COLO668 (cell line): ENCODE measurements at regions not wholly inside any gene's neighbourhood (a gene's known extent, or its start where the extent isn't known, plus 50 kb on each side); places are given as distances from the start of the nearest gene placed in this dataset.
"Not testable (repeated sequence)": the region's sequence is repeated elsewhere in the genome, so short reads cannot be mapped to it uniquely, and the experiment has no call there.

ENCODE experiments used
- DNase-seq: peaks from one replicate; lab custom pipeline; 2025; ENCODE audit not compliant: unreplicated experiment; lab: John Stamatoyannopoulos, UW

DNA sequence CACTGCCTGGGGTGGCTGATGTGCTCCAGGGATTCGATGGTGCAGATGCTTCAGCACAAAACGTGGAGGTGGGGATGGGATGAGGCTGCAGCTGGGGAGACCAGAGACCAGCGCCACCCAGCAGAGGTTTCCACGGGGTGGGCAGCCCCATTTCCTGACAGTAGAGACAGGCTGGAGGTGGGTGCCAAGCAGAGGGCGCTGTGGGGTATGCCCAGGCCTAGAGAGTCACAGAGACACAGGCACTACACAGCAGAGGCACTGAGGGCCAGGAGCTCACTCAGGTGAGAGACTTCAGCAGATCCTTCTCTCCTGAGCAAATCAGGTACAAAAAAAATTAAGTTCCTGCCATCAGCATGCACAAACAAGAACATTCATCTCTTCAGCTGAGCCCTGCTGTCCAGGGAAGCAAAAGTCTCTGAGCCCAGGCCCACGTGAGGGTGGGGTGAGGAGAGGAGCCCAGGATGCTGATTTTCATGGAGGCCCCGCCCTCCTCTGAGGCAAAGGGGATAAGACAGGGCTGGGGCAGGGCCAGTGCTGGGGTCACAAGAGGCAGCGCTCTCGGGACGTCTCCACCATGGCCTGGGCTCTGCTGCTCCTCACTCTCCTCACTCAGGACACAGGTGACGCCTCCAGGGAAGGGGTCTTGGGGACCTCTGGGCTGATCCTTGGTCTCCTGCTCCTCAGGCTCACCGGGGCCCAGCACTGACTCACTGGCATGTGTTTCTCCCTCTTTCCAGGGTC is 53.1 kb downstream of the GGTLC2 start:
- DNase-seq = no peak

DNA sequence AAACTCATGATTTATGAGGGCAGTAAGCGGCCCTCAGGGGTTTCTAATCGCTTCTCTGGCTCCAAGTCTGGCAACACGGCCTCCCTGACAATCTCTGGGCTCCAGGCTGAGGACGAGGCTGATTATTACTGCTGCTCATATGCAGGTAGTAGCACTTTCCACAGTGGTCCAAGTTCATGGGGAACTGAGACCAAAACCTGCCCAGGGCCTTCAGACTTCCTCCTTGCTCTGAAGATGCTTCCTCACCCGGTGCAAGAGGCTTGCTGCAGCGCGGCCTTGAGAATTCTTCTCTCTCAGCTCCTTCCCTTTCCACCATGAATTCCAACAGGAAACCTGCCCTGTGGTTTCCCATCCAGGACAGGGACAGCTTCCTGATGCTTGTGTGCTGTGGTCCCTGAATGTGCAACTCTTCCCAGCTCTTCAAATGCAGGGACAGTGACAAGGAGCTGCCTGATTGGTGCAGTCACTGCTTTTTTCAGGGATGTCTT is 53.9 kb downstream of the GGTLC2 start:
- no peak for DNase-seq

DNA sequence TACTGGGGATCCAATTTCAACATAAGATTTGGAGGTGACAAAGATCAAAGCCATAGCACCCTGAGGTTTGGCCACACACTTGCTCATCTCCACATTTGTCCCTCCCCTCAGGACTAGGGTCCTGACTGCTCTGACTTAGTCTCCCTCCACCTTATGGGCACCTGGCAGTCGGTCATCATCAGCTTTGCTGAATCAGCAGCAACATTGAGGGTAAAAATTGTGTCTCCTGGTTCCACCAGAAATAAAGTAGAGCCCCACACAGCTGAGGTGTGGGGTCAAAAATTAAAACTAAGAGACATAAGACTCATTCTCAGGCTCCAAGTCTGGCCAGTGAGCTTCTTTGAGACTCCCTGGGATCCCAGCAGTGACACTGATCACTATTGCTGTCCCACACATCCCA is 56.2 kb downstream of the GGTLC2 start:
- no peak for DNase-seq

DNA sequence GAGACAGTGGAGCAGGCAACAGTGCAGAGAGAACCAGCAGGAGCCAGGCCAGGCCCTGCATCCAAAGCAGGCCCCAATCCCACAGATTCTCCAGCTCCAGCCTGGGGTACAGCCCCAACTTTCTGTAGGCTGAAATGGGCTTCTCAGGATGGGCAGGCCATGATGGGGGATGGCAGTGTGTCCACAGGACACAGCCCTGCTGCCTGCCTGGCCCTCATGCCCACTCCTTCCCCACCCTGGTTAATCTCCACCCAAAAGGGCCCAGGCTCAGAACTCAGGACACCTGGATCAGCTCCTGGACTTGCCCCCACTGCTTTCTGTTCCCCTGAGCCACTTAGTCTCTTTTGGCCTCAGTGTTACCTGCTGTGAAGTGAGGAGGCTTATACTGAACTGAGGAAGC is 57.1 kb downstream of the GGTLC2 start:
- not testable (repeated sequence) for DNase-seq

DNA sequence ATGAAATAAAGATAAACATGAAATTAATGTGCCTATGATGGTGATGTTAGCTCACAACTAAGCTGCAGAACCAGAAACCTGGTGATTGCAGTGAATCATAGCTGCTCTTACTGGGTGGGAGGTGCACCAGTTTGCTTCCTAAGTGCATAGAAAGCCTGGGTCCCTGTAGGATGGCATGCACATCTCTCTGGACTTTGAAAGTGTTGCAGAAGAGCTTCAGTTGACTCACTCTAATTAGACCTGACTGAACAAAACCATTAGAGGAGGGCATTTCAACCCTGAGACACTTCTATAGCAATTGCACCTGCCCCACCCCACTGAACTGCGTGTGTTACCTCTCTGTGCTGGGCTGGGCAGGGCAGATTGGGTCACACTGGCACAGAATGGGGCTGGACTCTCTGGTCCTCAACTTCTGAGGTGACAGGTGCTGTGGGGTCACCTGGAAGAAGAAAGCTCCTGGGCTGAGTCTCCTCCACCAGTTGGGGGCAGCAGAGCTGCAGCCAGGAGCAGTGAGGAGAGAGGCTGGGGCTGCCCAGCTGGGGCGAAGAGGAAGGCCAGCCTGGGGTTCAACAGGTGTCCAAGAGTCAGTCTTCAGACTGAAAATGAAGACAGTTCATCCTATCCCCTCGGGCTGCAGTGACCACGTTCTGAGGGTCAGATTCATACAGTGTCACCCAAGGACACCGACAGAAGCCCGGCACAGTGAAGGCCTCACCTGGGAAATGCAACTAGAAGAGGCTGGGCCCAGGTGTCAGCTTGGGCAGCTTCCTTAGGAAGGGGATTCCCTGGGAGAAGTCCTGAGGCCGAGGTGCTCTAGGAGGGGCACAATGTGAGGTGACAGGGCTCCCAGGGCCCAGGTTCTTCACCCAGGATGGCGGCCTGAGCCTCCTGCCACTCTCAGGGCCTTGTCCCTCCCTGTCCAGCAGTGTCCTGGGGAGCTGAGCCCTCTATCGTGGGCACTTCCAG is 58.1 kb downstream of the GGTLC2 start:
- peak; percentile 22 for DNase-seq

DNA sequence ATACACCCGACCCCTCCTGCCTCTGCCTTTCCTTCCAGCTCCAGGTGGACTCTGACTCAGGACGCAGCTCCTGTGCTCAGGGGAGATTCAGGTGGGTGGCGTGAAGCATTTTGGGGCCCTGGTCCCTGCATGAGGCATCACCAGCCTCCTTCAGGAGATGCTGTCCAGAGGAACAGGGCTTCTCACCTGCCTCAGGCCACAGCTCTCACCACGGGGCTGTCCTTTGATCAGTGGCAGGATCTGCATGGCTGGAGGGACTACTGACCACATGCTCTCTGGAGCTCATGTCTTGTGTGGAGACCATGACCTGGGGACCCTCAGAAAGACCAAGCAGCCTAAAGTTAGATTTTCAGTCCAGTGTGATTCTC is 58.8 kb downstream of the GGTLC2 start:
- no peak for DNase-seq

DNA sequence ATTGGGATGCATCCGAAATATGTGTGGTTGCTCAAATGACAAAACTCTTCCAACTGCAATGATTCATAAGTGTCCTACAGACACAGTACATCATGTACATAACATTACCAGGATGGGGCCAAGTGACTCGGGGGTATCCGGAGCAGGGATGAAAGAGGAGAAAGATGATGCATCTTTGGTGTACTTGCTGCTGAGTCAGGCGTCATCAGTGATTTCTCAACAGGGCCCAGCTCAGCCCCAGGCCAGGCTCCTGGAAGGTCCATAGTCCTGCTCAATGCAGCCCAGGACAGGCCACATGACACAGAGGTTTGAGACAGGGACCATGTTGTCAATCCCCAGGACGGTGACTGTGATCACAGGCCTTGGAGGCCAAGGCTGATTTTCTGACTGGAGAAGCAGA is 59.3 kb downstream of the GGTLC2 start:
- DNase-seq = no peak

DNA sequence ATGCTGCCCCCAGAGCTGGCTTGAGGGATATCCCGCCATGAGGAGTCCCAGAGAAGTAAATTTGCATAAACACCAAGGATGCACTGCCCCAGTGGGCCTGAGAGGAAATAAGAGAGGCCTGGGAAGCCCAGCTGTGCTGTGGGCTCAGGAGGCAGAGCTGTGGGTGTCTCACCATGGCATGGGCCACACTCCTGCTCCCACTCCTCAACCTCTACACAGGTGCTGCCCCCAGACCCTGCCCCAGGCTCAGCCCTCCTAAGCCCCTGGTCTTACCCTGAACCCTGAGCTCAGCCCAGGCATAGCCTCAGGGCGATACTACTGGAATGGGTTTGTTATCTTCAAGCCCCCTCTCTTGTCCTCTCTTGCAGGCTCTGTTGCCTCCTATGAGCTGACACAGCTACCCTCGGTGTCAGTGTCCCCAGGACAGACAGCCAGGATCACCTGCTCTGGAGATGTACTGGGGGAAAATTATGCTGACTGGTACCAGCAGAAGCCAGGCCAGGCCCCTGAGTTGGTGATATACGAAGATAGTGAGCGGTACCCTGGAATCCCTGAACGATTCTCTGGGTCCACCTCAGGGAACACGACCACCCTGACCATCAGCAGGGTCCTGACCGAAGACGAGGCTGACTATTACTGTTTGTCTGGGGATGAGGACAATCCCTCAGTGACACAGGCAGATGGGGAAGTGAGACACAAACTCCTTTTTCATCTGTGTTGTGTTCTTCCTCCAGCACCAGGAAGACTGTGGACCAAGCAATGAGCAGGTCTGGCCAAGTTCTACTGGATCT is 59.9 kb downstream of the GGTLC2 start:
- DNase-seq = no peak

DNA sequence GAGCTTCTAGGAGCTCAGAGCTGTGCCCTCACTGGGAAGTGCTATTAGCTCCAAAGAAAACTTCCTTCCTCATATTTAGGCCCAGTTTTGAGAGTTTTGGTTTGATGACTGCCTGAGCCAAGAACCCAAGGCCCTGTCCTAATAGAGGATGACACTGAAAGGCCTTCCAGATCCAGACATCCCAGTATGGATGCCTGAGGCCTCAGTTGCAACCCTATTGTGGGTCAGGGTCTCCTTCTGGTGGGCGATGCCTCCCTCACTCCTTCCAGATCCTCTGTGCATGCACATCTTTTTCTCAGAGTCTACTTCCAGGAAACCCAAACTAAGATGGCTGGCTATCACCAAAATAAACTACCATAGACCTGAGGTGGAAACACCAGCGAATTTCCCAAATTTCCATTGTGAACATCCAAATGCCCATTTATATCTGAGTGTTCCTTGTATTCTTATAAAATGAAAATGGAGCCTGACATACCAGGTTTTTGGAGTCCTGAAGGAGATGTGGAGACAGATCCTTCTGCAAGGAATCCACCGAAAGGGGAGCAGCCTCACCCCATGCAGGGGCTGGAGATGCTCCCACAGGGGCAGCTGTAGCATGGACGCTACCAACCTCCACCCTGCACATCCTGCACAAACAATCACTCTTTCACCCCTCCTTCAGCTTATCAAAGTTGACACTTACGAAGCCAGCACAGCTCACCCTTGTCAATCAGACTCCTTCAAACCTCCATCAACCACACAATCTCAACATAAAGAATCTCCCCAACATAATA is 61.1 kb downstream of the GGTLC2 start:
- DNase-seq = no peak

DNA sequence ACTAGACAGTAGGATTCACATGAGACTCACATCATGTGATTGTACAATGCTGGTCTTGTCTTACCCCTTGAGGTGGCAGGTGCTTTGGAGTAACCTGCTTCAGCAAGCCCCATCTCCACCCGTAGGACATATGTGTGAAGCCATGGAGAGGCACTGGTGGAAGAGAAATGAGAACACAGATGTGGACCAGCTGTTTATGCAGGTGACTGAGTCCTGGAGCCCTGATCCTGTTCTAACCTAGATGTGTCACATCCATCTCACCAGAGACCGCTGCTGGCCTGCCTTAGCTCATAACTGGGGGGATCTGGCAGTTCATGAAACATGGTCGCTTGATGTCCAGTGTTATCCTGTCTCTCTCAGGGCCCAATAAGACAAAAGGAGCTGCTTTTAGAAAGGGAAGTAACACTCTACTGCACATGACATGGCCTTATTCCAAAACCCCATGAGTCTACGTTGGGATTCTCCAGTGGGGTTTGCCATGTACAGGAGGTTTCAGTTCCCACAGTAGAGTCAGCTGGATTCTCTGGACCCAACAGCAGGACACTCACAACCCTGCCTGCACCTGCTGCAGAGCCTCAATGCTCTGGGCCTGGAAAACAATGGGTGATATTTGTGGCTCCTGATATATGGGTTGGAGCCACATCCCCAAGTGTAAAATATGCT is 62.0 kb downstream of the GGTLC2 start:
- no peak for DNase-seq

DNA sequence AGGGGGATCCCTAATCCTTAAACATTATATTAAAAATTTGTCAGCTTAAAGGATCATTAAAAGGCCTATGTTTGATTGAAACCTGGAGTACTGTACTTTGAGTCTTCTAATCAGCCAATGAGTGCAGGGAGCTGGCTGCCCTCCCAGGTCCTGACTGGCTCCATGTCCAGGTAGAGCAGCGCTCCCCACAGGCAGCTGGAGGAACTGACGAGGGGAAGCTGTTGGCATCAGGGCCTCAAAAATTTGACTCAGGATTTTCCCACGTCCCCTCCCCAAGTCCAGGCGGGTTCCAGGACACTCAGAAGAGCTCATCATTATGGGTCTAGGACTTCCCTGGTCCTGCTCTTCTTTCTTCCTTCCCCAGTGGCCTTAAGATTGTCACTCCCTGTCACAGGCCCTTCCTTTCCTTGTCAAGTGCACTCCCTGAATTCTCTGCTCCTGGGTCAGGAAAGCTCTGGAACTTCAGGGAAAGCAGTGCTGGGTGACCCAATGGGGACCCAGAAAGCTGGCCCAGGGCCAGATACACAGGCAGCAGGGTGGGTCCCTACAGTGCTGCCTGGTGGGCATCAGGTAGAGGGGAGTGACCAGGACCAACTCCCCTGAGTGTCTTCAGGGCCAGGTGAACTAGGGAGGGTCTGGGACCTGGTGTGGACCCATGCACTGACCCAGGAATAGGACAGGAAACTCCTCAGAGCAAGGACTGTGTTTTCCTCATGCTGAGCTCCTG is 65.5 kb downstream of the GGTLC2 start:
- DNase-seq = peak; percentile 9

DNA sequence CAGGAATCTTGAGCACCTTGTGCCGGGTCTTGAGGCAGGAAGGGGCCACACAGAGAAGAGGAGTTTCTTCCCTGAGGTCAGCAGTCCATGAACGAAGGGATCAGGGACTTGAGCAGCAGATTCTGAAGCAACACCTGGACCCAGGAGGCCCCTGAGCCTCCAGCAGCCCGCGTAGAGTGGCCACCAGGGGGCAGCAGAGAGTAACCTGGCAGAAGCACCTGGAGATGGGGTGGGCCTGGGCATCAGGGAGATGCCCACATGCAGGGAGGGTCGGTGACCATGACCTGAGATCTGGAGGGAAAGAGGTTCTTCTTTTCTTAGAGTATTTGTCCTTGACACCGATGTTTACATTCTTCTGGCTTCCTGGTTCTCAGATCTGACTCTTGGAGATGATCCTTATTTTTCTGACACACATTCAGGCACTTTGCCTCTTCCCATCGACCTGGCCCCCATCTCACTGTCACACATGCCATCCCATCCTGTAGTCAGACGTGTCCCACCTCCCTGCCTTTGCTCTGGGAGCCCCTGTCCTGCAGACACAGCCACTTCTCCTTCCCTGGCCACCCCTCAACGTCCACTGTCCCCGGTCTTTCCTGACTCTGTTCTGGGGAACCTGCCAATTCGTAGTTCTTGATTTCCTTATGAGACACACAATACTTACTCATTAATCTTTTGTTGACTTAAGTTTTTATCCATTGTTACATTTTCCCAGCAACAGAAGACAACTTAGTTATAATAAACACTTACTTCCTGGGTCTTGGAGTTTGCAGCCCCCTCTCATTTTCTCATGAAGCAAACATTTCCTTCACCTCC is 66.5 kb downstream of the GGTLC2 start:
- peak; percentile 57 for DNase-seq

DNA sequence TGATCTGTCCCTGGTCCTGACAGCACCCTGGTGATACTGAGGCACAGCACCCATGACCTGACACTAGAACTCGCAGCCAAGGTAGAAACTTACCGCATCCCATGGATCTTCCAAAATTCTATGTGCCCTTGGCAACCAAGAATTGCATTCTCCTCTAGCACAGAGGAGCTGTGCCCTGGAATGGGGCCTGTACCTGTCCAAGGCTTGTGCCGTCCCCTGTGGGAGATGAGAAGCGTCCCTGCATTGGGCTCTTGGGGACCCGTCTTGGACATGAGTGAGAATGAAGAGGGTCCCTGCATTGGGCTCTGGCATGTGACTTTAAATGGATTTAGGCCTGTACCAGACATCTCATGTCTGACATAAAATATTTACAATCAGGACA is 67.1 kb downstream of the GGTLC2 start:
- DNase-seq = no peak

DNA sequence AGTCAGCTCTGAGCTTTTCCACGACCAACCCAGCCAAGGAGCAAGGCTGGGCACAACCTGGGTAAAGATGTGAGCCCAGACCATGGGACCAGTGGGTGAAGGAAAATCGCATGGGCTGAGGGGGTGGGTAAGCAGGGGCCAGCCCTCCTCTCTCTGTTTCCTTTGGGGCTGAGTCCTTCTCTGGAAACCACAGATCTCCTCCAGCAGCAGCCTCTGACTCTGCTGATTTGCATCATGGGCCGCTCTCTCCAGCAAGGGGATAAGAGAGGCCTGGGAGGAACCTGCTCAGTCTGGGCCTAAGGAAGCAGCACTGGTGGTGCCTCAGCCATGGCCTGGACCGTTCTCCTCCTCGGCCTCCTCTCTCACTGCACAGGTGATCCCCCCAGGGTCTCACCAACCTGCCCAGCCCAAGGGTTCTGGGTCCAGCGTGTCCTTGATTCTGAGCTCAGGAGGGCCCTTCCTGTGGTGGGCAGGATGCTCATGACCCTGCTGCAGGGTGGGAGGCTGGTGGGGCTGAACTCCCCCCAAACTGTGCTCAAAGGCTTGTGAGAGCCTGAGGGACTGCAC is 67.8 kb downstream of the GGTLC2 start:
- no peak for DNase-seq

DNA sequence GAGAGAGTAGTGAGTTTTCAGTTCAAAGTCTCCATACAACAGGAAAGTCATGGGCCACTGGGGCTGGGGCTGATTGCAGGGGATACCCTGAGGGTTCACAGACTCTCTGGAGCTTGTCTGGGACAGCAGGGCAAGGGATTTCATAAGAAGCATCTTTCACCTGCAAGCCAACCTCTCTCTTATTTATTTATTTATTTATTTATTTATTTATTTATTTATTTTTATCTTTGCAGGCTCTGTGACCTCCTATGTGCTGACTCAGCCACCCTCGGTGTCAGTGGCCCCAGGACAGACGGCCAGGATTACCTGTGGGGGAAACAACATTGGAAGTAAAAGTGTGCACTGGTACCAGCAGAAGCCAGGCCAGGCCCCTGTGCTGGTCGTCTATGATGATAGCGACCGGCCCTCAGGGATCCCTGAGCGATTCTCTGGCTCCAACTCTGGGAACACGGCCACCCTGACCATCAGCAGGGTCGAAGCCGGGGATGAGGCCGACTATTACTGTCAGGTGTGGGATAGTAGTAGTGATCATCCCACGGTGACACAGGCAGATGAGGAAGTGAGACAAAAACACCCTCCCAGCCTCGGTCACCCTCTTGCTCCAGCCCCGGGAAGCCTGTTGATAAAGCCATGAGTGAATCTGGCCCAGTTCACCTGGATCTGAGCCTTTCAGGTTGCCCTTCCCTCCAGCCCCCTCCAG is 68.4 kb downstream of the GGTLC2 start:
- no peak for DNase-seq

DNA sequence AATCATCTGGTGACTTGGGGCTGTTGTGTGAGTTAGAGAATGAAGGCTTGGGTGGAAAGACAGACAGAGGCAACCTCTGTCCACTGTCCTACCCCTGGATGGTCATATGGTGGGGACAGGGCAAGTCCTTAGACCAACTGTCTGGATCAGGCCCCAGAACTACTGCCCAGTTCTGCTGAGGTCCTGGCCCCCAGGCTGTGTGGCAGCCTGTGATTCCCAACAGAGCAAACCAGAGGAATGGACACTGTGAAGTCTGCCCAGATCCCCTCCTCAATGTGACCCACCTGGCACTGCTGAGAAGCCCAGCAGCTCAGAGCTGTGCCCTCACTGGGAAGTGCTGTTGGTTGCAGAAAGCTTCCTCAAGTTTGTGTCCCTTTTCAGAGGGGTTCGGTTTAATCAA is 69.0 kb downstream of the GGTLC2 start:
- DNase-seq = no peak

DNA sequence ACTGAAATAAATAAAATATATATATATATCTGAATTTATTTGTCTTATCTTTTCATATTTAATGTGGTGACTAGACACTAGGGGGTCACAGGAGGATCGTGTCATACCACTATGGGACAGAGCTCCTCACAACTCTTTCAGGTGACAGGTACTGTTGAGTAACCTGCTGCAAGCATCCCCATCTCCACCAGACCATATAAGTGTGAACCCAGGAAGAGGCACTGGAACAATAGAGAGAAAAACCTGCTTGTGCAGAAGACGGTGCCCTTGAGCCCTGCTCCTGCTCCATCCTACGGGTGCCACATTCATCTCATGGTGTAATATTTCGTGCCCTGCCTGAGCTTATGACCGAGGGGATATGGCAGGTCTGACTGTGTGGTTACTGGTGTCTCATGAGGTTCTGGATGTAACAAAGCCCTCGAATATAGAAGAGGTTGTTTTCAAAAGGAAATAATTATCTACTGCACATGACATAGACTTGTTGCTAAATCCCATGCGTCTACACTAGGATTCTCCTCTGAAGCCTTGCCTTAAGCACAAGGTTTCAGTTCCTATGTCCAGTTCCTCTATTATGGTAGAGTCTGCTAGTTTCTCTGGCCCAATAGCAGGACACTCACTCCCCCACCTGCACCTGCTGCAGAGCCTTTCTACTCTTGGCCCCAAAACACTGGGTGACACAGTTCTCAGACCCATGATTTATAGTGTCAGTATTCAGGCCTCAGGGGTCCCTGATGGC is 70.4 kb downstream of the GGTLC2 start:
- no peak for DNase-seq
